ENCODE measurements at regions not wholly inside any gene's neighbourhood (a gene's known extent, or its start where the extent isn't known, plus 50 kb on each side); places are given as distances from the start of the nearest gene placed in this dataset.

- no peak for DNase-seq
Measured at GRCh38 chr6:15993716-15994228, 135.1 kb upstream of the MYLIP start.

DNA sequence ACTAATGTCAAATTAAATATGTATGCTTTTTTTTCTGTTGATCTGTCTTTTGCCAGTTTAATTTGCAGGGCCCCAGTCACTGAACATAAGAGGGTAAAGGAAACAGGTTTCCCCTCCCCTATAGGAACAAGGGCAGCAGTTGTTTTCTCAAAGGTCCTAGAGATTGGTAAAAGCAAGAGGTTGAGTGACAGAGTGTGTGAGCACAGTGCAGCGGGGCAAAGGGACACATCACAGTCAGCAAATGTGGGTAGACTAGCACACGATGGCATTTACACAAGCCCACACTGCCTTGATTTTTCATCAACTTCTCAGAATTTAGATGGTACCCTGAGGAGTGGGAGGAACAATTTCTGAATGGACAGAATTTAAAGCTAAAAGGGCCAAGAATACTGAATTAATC is 138.7 kb upstream of the MYLIP start:
- no peak for DNase-seq

- DNase-seq: no peak
Measured at GRCh38 chr6:15989397-15989796, 139.5 kb upstream of the MYLIP start.

DNA sequence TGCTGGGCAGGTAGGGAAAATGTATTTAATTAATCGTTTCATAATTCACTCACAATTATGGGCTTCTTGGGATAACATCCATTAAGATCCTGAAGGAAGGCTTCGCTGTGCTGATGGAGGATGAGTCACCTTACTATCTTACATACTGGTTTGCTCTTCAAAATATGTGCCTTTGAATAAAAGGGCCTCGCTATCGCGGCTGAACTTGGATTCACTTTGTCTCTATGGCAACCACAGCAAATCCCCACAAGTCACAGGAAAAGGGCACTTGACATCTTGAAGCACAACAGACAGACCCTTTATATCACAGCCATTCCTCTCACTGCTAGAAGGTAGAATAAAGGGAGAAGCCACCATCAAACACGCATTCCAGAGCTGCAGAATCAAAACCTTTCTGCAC is 141.3 kb upstream of the MYLIP start:
- peak; percentile 10 for DNase-seq

DNA sequence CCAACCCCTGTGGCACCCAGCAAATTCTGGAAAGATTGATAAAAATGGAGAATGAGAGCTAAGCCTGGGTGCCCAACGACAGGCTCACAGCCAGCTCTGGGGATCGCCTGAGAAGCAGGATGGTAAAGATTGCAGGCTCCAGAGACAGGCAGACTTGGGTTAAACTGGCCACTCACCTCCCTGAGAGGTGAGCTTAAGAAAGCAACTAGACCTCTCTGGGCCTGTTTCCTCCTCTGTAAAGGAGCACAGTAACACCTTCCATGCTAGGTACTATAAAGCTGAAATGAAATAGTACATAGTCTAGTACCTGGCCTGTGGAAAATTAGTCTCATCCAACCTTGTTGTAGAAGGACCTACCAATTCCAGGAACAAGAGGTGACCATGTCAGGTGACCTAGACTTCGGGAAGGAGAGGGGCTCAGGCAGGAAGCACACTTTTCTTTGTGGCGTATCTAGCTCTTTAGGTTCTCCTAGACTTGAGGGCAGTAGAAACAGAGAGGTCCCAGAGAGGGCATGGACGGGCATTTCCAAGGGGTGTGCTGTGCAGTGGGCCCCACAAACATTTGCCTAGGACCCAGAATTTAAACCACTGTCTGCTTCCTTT is 142.8 kb upstream of the MYLIP start:
- DNase-seq: no peak

DNA sequence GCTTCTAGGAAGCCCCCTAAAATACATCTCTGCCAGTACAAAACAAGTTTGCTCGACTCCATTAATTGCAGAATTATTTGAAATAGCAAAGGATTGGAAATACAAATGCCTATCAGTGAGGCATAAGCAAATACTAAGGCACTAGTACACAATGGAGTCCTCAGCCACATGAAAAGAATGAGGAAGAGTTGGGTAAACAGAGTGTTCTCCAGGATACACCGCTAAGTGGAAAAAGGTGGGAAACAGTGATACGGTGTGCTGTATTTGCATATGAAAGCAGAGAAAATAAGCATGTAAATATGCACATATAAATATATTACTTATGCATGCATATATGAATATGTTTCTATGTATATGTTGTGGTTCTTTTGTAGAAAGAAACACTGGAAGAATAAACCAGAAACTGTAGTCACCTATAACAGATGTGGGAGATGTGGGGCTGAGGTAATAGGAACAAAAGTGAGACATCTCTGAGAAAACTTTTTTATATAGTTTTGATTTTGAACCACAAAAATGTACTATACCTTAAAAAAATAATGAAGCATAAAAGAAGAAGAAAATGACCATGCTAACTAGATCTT is 143.4 kb upstream of the MYLIP start:
- no peak for DNase-seq

GRCh38 chr6:15981956-15982355 is 146.9 kb upstream of the MYLIP start:
- DNase-seq: no peak

- no peak for DNase-seq
Measured at GRCh38 chr6:15980801-15981200, 148.1 kb upstream of the MYLIP start.

DNA sequence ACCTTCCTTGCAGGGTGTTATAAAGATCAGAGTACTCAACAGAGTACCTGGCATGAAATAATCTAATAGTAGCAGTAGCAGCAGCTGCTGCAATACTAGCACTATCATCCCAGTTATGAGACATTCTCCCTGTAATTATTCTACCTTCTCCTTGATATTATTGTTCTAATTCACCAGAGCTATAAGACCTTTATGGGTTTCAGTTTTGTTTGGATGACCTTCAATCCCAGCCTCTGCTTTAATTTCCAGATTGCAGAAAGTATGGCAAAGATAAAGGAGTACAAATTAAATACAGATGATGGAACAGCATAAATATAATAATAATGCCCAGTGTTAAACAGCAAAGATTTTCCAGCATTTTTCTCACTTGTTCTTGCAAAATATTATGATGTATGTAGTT is 150.5 kb upstream of the MYLIP start:
- DNase-seq: no peak

- DNase-seq: no peak
Measured at GRCh38 chr6:15977050-15977449, 151.8 kb upstream of the MYLIP start.

DNA sequence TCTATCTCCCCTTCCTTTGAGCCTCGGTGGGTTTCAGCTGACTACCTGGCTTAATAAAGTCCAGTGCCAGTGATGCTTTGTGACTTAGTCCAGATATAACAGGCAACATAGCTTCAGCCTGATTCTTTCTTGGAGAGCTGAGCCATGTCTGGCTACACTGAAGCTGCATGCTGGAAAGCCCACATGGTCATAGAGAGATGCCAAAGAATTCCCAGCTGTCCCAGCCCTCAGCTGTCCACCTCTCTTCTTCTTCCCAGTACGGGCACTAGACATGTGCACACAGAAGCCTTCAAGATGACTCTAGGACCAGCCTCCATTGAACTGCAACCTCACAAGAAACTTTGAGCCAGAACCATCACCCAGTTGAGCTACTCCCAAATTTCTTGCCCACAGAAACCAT is 154.1 kb upstream of the MYLIP start:
- no peak for DNase-seq

DNA sequence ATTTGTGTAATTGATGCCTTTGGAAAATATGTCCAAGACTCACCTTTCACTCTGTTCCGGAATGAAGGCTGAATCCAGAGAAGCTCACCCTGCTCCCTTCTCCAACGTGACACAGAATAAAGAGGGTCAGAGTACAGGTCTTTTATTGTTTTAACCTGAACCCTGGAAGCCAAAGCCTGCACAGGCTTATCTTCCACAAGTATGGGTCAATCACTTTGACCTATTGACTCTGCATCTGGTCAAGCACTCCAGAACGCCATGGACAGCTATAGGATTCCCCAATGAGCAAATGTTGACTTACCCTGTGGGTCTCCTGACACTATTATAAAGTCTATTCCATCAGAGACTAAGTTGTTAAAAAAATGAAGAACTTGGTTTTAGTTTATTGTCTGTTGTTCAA is 158.4 kb upstream of the MYLIP start:
- DNase-seq: no peak

DNA sequence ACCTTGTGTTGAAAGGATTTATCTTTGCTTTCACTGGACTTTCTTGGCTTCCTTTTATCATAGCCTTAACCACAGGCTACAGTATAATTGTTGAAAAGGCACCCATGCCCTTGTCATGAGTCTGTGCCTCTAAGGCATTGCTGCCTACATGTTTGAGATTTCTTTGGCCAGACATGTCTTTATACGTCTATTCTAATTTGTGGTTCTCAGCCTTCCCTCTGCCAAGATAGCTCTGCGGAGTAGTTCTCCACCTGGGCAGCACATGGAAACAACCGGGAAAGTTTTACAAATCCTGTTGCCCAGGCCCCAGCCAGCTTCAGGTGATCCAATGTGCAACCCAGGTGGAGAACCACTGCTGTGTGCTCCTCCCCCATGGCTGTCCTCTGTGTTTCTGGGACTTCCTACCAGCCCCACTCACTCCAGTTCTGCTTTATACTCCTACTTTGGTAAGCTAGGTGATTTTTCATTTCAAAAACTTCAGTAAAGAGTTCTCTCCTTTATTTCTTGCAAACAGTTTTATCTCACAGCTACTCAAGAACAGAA is 159.6 kb upstream of the MYLIP start:
- DNase-seq: no peak

GRCh38 chr6:15968519-15968918 is 160.4 kb upstream of the MYLIP start:
- no peak for DNase-seq

GRCh38 chr6:15966000-15966520 is 162.8 kb upstream of the MYLIP start:
- DNase-seq: no peak

DNA sequence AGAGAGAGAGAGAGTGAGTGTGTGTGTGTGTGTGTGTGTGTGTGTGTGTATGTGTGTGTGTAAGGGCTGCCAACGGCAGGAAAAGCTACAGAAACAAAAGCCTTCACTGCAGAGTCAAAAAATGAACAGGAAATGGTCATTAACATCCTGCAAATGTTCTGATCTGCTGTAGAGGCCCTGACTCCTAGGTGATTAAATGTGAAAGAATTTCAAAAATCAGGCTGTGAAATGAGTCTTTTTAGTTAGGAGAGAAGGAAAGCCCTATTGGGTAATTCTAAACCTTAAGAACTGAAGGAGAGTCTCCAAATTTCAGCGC is 166.5 kb upstream of the MYLIP start:
- no peak for DNase-seq

DNA sequence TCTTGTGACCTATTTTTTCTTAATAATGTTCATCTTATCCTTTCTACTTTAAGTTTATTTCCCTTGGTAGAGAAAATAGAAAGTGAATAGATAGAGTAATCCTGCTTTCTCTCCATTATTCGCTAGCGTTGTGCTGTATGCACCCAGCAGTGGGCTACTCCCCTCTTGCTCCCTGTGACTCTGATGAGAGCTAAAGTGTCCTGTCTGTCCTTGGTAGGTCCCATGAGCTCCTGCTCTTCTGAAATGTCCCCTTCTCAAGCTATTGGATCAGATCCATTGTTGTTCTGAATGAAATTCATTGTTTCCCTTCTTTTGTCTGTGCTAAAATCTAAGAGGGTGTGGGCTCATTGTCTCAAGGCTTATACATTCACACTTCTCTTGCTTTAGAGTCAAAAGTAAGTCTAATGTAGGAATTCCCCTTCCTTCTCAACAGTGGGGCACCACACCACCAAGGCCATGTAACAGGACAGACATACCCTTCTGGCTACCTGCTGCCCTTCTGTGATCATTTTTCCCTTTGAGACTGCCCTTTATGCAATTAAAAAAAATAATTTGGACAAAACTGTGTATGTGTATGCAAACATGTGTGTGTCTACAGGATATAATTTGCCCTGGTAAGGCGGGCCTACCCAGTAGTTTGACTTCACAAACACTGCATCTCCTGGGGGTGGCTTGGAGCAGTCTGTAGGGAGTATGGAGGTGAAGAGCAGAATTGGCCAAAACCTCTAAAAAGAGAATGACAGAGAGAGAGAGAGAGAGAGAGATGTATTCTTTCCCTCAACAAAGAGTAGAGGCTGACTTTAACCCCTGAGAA is 167.0 kb upstream of the MYLIP start:
- no peak for DNase-seq

DNA sequence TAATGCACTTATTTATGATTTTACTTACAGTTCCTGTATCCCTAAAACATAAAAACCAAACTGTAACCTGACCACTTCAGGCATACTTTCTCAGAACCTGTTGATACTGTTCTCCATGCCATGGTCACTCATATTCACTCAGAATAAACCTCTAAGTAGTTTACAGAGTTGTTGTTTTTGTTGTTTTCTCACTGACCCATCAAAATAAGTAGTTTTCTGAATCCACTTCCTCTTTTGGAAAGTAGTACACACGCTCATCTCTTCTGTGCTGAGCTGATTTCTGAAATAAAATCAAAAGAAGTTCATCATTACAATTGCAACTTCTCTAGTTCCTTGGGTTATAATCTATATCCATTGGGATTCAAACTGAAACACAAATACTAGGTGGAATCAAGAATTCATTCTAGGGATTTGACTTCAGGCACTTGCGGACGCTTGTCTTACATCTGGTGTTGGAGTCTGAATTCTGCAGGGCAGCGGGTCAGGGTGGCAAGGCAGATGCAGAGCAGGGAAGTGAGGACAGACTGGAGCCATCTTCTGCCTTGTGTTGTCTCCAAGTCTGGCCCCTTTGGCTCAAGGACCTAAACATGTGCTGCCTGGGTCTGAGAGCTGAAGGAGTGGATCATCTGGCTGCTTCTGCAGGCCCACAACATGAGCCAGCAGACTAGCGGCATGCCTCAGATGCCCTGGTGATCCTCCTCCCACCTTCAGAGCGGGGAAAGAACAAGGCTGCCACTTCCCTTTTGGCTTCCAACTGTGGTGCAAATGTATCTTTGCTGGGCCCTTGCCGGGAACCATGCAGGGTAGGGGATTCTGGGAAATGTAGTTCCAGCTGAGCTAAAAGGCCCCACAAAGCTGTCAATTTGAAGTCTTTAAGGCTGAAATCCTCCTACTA is 167.9 kb upstream of the MYLIP start:
- DNase-seq: no peak

GRCh38 chr6:15957655-15958169 is 171.2 kb upstream of the MYLIP start:
- no peak for DNase-seq

DNA sequence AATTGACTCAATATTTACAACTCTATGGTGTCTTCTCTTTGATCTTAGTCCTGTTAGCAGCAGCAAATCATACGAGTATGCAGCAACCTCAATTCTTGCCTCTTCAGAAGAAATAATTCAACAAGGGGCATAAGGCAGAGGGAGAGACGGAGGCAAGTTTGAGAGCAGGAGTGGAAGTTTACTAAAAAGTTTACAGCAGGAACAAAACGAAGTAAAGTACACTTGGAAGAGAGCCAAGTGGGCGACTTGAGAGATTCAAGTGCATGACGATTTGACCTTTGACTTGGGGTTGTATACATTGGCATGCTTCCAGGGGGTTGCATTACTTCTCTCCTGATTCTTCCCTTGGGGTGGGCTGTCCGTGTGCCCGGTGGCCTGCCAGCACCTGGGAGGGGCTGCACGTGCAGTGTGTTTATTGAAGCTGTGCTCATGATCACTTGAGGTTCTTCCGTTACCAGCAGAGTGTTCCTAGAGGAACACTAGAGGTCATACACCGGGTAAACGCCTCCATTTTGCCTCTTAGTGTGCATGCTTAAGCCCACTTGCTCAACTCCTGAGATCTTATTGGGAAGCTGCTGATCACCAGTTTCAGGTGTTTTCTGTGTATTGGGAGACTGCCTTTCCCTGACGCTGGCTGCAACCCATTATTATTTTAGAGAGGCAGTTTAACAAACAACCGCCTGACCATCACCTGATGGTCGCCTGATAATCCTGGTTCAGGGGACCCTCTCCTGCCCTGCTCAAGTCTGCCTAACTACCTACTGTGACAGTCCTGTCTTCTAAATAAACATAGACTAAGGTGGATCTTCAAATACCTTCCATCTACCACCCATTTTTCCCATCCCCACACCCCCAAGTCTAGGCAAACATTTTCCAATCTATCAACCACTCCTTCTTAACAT is 172.4 kb upstream of the MYLIP start:
- no peak for DNase-seq

DNA sequence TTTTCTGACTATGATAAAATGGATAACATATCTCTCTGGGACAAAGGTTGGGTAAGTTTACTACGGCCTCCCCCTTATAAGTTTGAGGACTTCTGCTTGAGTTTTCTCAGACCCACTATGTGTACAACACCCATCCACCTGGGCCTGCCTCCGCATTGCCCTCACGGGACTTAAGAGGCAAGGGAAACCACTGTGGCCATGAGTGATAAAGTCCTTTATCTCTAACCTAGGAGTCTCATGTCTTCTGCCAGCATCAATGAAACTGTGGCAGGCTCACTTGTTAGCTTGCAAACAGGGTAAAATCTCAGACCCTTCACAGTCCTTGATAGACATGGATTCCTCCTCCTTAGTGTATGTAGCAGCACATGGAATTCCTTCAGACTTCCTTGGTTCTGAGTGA is 173.4 kb upstream of the MYLIP start:
- DNase-seq: no peak

Measured in NCI-H1436 (cell line).